ENCODE measurements at regions not wholly inside any gene's neighbourhood (a gene's known extent, or its start where the extent isn't known, plus 50 kb on each side); places are given as distances from the start of the nearest gene placed in this dataset.

- no peaks in the 10 kb centered on the region for H3K36me3 Mint-ChIP-seq (ENCODE audit: low read depth)
- peaks cover 6% of the 10 kb centered on the region; the same call in 2 of the 3 replicates for H3K4me1 Mint-ChIP-seq
- DNase-seq (ENCODE audit: low spot score) (no peak), ATAC-seq (no peak)
- no peak overlapping the region for H3K27ac Mint-ChIP-seq
- Histone ChIP-seq H3K4me3 (no peak overlapping the region), H3K79me2 (replicated peaks; ENCODE audit: insufficient read depth) (no peaks in the 10 kb centered on the region), H3K36me3 (ENCODE audit: insufficient read depth) (no peaks in the 10 kb centered on the region), H3K4me1 (ENCODE audit: insufficient read depth) (no peaks in the 10 kb centered on the region), H4K20me1 (replicated peaks; ENCODE audit: insufficient read depth) (no peaks in the 10 kb centered on the region), H3K9me2 (ENCODE audit: insufficient read depth) (peaks cover 5% of the 10 kb centered on the region; the same call in 1 of the 2 replicates), H3F3A (replicated peaks; ENCODE audit: low read depth) (no peaks in the 10 kb centered on the region), H3K4me2 (no peak overlapping the region), H3K27ac (ENCODE audit: low read depth) (no peak overlapping the region), H3K27me3 (ENCODE audit: insufficient read depth) (no peaks in the 10 kb centered on the region), H2AFZ (peak overlapping the region; percentile 86)
- no peak for TF ChIP-seq ZNF331 (CRISPR knock-in tag; IDR thresholded peaks at IDR 0.05; ENCODE audit: low read depth)
- no peak for TF ChIP-seq ETS1 (IDR thresholded peaks at IDR 0.05)
- no peak for TF ChIP-seq REST (IDR thresholded peaks at IDR 0.05; ENCODE audit: unreplicated experiment)
- no peak for TF ChIP-seq ZNF114 (CRISPR knock-in tag; IDR thresholded peaks at IDR 0.05)
- TF ChIP-seq, protein P1, sequence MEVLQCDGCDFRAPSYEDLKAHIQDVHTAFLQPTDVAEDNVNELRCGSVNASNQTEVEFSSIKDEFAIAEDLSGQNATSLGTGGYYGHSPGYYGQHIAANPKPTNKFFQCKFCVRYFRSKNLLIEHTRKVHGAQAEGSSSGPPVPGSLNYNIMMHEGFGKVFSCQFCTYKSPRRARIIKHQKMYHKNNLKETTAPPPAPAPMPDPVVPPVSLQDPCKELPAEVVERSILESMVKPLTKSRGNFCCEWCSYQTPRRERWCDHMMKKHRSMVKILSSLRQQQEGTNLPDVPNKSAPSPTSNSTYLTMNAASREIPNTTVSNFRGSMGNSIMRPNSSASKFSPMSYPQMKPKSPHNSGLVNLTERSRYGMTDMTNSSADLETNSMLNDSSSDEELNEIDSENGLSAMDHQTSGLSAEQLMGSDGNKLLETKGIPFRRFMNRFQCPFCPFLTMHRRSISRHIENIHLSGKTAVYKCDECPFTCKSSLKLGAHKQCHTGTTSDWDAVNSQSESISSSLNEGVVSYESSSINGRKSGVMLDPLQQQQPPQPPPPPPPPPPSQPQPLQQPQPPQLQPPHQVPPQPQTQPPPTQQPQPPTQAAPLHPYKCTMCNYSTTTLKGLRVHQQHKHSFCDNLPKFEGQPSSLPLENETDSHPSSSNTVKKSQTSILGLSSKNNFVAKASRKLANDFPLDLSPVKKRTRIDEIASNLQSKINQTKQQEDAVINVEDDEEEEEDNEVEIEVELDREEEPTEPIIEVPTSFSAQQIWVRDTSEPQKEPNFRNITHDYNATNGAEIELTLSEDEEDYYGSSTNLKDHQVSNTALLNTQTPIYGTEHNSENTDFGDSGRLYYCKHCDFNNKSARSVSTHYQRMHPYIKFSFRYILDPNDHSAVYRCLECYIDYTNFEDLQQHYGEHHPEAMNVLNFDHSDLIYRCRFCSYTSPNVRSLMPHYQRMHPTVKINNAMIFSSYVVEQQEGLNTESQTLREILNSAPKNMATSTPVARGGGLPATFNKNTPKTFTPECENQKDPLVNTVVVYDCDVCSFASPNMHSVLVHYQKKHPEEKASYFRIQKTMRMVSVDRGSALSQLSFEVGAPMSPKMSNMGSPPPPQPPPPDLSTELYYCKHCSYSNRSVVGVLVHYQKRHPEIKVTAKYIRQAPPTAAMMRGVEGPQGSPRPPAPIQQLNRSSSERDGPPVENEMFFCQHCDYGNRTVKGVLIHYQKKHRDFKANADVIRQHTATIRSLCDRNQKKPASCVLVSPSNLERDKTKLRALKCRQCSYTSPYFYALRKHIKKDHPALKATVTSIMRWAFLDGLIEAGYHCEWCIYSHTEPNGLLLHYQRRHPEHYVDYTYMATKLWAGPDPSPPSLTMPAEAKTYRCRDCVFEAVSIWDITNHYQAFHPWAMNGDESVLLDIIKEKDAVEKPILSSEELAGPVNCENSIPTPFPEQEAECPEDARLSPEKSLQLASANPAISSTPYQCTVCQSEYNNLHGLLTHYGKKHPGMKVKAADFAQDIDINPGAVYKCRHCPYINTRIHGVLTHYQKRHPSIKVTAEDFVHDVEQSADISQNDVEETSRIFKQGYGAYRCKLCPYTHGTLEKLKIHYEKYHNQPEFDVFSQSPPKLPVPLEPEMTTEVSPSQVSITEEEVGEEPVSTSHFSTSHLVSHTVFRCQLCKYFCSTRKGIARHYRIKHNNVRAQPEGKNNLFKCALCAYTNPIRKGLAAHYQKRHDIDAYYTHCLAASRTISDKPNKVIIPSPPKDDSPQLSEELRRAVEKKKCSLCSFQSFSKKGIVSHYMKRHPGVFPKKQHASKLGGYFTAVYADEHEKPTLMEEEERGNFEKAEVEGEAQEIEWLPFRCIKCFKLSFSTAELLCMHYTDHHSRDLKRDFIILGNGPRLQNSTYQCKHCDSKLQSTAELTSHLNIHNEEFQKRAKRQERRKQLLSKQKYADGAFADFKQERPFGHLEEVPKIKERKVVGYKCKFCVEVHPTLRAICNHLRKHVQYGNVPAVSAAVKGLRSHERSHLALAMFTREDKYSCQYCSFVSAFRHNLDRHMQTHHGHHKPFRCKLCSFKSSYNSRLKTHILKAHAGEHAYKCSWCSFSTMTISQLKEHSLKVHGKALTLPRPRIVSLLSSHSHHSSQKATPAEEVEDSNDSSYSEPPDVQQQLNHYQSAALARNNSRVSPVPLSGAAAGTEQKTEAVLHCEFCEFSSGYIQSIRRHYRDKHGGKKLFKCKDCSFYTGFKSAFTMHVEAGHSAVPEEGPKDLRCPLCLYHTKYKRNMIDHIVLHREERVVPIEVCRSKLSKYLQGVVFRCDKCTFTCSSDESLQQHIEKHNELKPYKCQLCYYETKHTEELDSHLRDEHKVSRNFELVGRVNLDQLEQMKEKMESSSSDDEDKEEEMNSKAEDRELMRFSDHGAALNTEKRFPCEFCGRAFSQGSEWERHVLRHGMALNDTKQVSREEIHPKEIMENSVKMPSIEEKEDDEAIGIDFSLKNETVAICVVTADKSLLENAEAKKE (CRISPR knock-in tag; IDR thresholded peaks at IDR 0.05) = no peak
- TF ChIP-seq, protein P2, sequence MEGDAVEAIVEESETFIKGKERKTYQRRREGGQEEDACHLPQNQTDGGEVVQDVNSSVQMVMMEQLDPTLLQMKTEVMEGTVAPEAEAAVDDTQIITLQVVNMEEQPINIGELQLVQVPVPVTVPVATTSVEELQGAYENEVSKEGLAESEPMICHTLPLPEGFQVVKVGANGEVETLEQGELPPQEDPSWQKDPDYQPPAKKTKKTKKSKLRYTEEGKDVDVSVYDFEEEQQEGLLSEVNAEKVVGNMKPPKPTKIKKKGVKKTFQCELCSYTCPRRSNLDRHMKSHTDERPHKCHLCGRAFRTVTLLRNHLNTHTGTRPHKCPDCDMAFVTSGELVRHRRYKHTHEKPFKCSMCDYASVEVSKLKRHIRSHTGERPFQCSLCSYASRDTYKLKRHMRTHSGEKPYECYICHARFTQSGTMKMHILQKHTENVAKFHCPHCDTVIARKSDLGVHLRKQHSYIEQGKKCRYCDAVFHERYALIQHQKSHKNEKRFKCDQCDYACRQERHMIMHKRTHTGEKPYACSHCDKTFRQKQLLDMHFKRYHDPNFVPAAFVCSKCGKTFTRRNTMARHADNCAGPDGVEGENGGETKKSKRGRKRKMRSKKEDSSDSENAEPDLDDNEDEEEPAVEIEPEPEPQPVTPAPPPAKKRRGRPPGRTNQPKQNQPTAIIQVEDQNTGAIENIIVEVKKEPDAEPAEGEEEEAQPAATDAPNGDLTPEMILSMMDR (conservative IDR thresholded peaks at IDR 0.05; ENCODE audit: low read depth in 2 of 2) = no peak
- no peak for TF ChIP-seq EZH2phosphoT487 (IDR thresholded peaks at IDR 0.05; ENCODE audit: unreplicated experiment)
- TF ChIP-seq STAT1 (IDR thresholded peaks at IDR 0.05; ENCODE audit: unreplicated experiment) = no peak
- TF ChIP-seq POLR2AphosphoS5 (IDR thresholded peaks at IDR 0.05; ENCODE audit: low read depth) = no peak
- TF ChIP-seq CREB1 (CRISPR knock-in tag; IDR thresholded peaks at IDR 0.05; ENCODE audit: low read depth) = no peak
- TF ChIP-seq EZH2 (IDR thresholded peaks at IDR 0.05; ENCODE audit: low read depth, unreplicated experiment) = no peak
- no peak for TF ChIP-seq JUNB (IDR thresholded peaks at IDR 0.05; ENCODE audit: unreplicated experiment)
- TF ChIP-seq NANOG (IDR thresholded peaks at IDR 0.05; ENCODE audit: borderline replicate concordance) = no peak
- peaks cover 2% of the 10 kb centered on the region for H3K27me3 Mint-ChIP-seq (ENCODE audit: insufficient read depth, low read depth, poor library complexity)
- H3K9me3 Mint-ChIP-seq = no peaks in the 10 kb centered on the region
- H3K4me3 Mint-ChIP-seq = no peak overlapping the region
Measured at GRCh38 chr9:12908895-12909294, 134.1 kb downstream of the LURAP1L start.

Data from GM23338 (cell line).